ENCODE measurements at regions not wholly inside any gene's neighbourhood (a gene's known extent, or its start where the extent isn't known, plus 50 kb on each side); places are given as distances from the start of the nearest gene placed in this dataset.

DNA sequence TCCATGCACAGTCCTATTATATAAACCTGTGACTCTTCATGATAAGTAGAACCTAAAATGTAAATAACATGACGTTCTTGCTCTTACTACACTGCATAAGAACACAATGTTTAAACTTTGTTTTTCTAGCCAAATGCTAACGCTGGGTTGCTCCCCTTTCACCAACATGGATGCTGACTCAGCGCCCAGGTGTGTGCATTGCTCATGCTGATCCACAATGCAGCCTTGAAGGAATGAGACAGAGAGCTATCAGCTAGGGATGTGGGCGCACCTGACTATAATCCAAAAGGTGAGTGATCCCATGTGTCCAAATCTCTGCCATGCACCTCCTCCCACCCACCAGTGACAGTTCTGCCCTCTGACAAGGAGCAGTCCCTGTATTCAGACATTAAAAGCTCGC is 235.0 kb downstream of the IRS1 start:
- no peak overlapping the region for H3K4me3 ChIP-seq (ENCODE audit: low read length)
- no peaks in the 10 kb centered on the region for H3K36me3 ChIP-seq (ENCODE audit: control insufficient read depth, low read depth, low read length)
- no peak overlapping the region for H3K27ac ChIP-seq (ENCODE audit: low read length)
- no peaks in the 10 kb centered on the region for H3K27me3 ChIP-seq (ENCODE audit: control insufficient read depth, insufficient read depth, low read length)
- no peaks in the 10 kb centered on the region for H3K4me1 ChIP-seq (ENCODE audit: control insufficient read depth, low read depth, low read length)
- H3K9me3 ChIP-seq (ENCODE audit: control insufficient read depth, low read depth, low read length), result no peaks in the 10 kb centered on the region
- no peak overlapping the region for H3K9ac ChIP-seq (ENCODE audit: low read length)

- H3K27me3 ChIP-seq (ENCODE audit: control insufficient read depth, insufficient read depth, low read length), result no peaks in the 10 kb centered on the region
- no peaks in the 10 kb centered on the region for H3K4me1 ChIP-seq (ENCODE audit: control insufficient read depth, low read depth, low read length)
- H3K9me3 ChIP-seq (ENCODE audit: control insufficient read depth, low read depth, low read length), result no peaks in the 10 kb centered on the region
- H3K9ac ChIP-seq (ENCODE audit: low read length), result no peak overlapping the region
- H3K27ac ChIP-seq (ENCODE audit: low read length), result no peak overlapping the region
- no peak overlapping the region for H3K4me3 ChIP-seq (ENCODE audit: low read length)
- no peaks in the 10 kb centered on the region for H3K36me3 ChIP-seq (ENCODE audit: control insufficient read depth, low read depth, low read length)
These were observed 237.7 kb downstream of the IRS1 start for GRCh38 chr2:226561962-226562361.

- H3K27ac ChIP-seq (ENCODE audit: low read length), result no peak overlapping the region
- no peaks in the 10 kb centered on the region for H3K36me3 ChIP-seq (ENCODE audit: control insufficient read depth, low read depth, low read length)
- H3K9ac ChIP-seq (ENCODE audit: low read length), result no peak overlapping the region
- H3K4me1 ChIP-seq (ENCODE audit: control insufficient read depth, low read depth, low read length), result no peaks in the 10 kb centered on the region
- no peaks in the 10 kb centered on the region for H3K27me3 ChIP-seq (ENCODE audit: control insufficient read depth, insufficient read depth, low read length)
- H3K4me3 ChIP-seq (ENCODE audit: low read length), result no peak overlapping the region
- H3K9me3 ChIP-seq (ENCODE audit: control insufficient read depth, low read depth, low read length), result no peaks in the 10 kb centered on the region
These were observed 239.3 kb downstream of the IRS1 start for GRCh38 chr2:226560325-226560724.

DNA sequence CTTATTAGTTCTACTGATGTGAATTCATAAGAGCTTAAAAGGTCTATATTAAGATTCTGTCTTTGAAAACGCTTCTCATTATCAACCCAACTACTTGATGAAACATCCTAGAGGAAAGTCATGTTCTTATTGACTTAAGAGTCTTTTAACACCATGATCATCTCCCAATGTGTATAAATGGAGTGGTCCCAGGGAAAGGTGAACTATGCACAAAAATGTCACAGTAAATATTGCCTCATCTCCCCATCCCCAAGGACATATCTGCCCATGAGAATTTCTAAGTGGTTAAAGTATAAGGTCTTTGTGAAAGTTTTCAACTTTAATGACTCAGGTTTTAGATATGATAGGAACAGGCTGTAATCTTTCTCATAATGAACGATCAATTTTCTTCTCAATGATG is 240.1 kb downstream of the IRS1 start:
- no peak overlapping the region for H3K27ac ChIP-seq (ENCODE audit: low read length)
- H3K27me3 ChIP-seq (ENCODE audit: control insufficient read depth, insufficient read depth, low read length), result no peaks in the 10 kb centered on the region
- no peak overlapping the region for H3K9ac ChIP-seq (ENCODE audit: low read length)
- no peak overlapping the region for H3K4me3 ChIP-seq (ENCODE audit: low read length)
- no peaks in the 10 kb centered on the region for H3K9me3 ChIP-seq (ENCODE audit: control insufficient read depth, low read depth, low read length)
- H3K36me3 ChIP-seq (ENCODE audit: control insufficient read depth, low read depth, low read length), result no peaks in the 10 kb centered on the region
- no peaks in the 10 kb centered on the region for H3K4me1 ChIP-seq (ENCODE audit: control insufficient read depth, low read depth, low read length)

DNA sequence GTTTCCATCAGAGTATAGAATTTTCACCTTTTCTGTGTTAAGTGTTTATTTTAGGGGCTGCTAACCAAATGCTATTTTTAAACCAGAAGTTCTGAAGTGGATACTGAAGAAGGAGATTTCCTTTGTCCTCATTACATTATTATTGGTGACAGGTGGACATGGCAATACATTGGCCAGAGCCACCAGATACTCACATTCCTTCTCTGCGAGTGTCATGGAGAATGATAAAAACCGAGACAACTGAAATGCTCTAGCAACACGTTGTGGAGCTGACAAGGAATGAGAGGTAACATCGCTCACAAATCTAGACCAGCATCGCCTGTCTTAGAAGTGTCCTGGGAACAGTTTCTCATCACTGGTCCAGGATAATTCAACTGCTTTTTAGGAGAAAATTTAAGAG is 241.2 kb downstream of the IRS1 start:
- Histone ChIP-seq H3K9ac (ENCODE audit: low read length) (no peak overlapping the region), H3K27me3 (ENCODE audit: control insufficient read depth, insufficient read depth, low read length) (no peaks in the 10 kb centered on the region), H3K27ac (ENCODE audit: low read length) (no peak overlapping the region)

DNA sequence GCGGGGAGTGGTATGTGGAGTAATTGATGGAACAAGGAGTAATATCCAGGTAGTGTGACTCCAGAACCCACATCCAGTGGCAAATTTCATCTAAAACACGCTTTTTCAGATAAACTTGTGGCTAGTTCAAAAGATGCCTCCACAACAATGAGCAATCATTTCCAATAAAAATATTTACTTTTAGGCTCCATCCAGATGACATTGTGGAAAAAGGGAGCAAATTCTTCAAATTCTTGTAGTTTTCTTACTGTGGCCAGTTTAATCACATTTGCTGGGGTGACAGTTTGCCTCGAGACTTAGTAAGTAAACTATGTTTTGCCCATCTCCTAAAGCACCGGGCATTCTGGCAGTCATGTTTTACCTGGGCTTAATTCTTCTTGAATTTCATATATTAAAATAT is 243.6 kb downstream of the IRS1 start:
- Histone ChIP-seq H3K36me3 (ENCODE audit: control insufficient read depth, low read depth, low read length) (no peaks in the 10 kb centered on the region), H3K9ac (ENCODE audit: low read length) (no peak overlapping the region), H3K9me3 (ENCODE audit: control insufficient read depth, low read depth, low read length) (no peaks in the 10 kb centered on the region), H3K27ac (ENCODE audit: low read length) (no peak overlapping the region), H3K4me3 (ENCODE audit: low read length) (no peak overlapping the region), H3K4me1 (ENCODE audit: control insufficient read depth, low read depth, low read length) (peaks cover 3% of the 10 kb centered on the region), H3K27me3 (ENCODE audit: control insufficient read depth, insufficient read depth, low read length) (no peaks in the 10 kb centered on the region)

More for the DNA sequence above, 241.2 kb downstream of the IRS1 start:
- Histone ChIP-seq H3K4me1 (ENCODE audit: control insufficient read depth, low read depth, low read length) (peaks cover under 1% of the 10 kb centered on the region), H3K4me3 (ENCODE audit: low read length) (no peak overlapping the region), H3K9me3 (ENCODE audit: control insufficient read depth, low read depth, low read length) (no peaks in the 10 kb centered on the region), H3K36me3 (ENCODE audit: control insufficient read depth, low read depth, low read length) (no peaks in the 10 kb centered on the region)

- Histone ChIP-seq H3K36me3 (ENCODE audit: control insufficient read depth, low read depth, low read length) (no peaks in the 10 kb centered on the region), H3K27me3 (ENCODE audit: control insufficient read depth, insufficient read depth, low read length) (no peaks in the 10 kb centered on the region), H3K9me3 (ENCODE audit: control insufficient read depth, low read depth, low read length) (no peaks in the 10 kb centered on the region), H3K9ac (ENCODE audit: low read length) (no peak overlapping the region), H3K4me1 (ENCODE audit: control insufficient read depth, low read depth, low read length) (peaks cover 3% of the 10 kb centered on the region), H3K4me3 (ENCODE audit: low read length) (no peak overlapping the region), H3K27ac (ENCODE audit: low read length) (no peak overlapping the region)
These were observed 244.9 kb downstream of the IRS1 start for GRCh38 chr2:226554701-226555100.

GRCh38 chr2:226553333-226553732 is 246.3 kb downstream of the IRS1 start:
- H3K27ac ChIP-seq (ENCODE audit: low read length), result no peak overlapping the region
- no peaks in the 10 kb centered on the region for H3K36me3 ChIP-seq (ENCODE audit: control insufficient read depth, low read depth, low read length)
- no peak overlapping the region for H3K4me3 ChIP-seq (ENCODE audit: low read length)
- no peaks in the 10 kb centered on the region for H3K27me3 ChIP-seq (ENCODE audit: control insufficient read depth, insufficient read depth, low read length)
- peaks cover 3% of the 10 kb centered on the region for H3K4me1 ChIP-seq (ENCODE audit: control insufficient read depth, low read depth, low read length)
- no peak overlapping the region for H3K9ac ChIP-seq (ENCODE audit: low read length)
- no peaks in the 10 kb centered on the region for H3K9me3 ChIP-seq (ENCODE audit: control insufficient read depth, low read depth, low read length)

DNA sequence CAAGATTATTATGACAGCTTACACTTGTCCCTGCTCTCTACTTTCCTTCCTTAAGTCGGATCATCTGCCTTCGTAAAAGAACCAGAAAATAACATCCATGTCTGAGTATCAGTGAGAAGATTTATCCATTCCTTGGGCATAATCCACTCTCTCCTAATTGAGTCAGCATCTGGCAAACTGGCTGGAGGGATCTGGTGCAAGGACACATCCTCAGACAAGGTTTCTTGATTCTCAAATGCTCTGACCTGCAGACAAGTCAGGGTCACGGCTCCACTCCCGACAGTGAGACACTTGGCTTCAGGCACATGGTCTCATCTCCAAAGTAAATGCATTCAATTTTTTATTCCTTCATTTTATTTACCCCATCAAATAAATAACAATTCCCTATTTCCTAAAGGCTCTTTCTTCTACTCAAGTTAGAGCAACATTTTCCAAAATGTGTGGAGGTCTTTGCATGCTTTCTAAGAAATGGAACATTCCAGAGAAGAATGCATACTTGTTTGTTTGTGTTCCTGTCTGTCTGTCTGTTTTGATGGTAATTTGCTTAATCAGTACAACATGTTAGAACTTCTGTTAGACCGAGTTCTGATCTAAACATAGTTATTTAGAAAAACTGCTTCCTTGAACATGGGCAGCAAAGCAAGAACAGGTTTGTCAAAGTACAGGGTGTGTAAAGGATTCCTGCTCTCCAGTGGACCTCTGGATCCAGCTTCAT is 246.9 kb downstream of the IRS1 start:
- Histone ChIP-seq H3K9ac (ENCODE audit: low read length) (no peak overlapping the region), H3K27ac (ENCODE audit: low read length) (no peak overlapping the region), H3K27me3 (ENCODE audit: control insufficient read depth, insufficient read depth, low read length) (no peaks in the 10 kb centered on the region), H3K36me3 (ENCODE audit: control insufficient read depth, low read depth, low read length) (no peaks in the 10 kb centered on the region), H3K9me3 (ENCODE audit: control insufficient read depth, low read depth, low read length) (no peaks in the 10 kb centered on the region), H3K4me3 (ENCODE audit: low read length) (no peak overlapping the region), H3K4me1 (ENCODE audit: control insufficient read depth, low read depth, low read length) (peaks cover 3% of the 10 kb centered on the region)

- no peaks in the 10 kb centered on the region for H3K27me3 ChIP-seq (ENCODE audit: control insufficient read depth, insufficient read depth, low read length)
- peaks cover 3% of the 10 kb centered on the region for H3K4me1 ChIP-seq (ENCODE audit: control insufficient read depth, low read depth, low read length)
- H3K27ac ChIP-seq (ENCODE audit: low read length), result no peak overlapping the region
- no peaks in the 10 kb centered on the region for H3K36me3 ChIP-seq (ENCODE audit: control insufficient read depth, low read depth, low read length)
- no peak overlapping the region for H3K9ac ChIP-seq (ENCODE audit: low read length)
- H3K9me3 ChIP-seq (ENCODE audit: control insufficient read depth, low read depth, low read length), result no peaks in the 10 kb centered on the region
- H3K4me3 ChIP-seq (ENCODE audit: low read length), result no peak overlapping the region
These were observed 247.9 kb downstream of the IRS1 start for GRCh38 chr2:226551522-226552250.

DNA sequence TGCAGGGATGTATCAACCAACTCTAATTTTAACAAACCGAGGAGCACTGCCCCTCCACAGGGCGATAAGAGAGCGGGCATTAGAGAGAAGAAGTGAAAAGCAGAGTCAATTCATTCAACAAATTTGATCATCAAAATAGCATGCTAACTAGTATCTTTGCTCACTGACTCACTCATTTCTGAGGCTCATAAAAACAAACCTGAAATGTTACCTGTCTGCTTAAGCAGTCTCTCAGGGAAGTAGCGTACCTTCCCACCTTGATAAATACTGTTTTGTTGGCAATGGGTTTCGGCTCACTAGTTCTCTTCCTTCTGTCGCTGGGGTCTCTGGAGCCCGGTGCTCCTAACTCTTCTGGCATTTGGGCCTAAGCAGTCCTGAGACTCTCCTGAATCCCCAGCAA is 248.8 kb downstream of the IRS1 start:
- Histone ChIP-seq H3K36me3 (ENCODE audit: control insufficient read depth, low read depth, low read length) (no peaks in the 10 kb centered on the region), H3K4me3 (ENCODE audit: low read length) (no peak overlapping the region), H3K27ac (ENCODE audit: low read length) (no peak overlapping the region), H3K9me3 (ENCODE audit: control insufficient read depth, low read depth, low read length) (no peaks in the 10 kb centered on the region), H3K4me1 (ENCODE audit: control insufficient read depth, low read depth, low read length) (peaks cover 3% of the 10 kb centered on the region), H3K9ac (ENCODE audit: low read length) (no peak overlapping the region), H3K27me3 (ENCODE audit: control insufficient read depth, insufficient read depth, low read length) (no peaks in the 10 kb centered on the region)

DNA sequence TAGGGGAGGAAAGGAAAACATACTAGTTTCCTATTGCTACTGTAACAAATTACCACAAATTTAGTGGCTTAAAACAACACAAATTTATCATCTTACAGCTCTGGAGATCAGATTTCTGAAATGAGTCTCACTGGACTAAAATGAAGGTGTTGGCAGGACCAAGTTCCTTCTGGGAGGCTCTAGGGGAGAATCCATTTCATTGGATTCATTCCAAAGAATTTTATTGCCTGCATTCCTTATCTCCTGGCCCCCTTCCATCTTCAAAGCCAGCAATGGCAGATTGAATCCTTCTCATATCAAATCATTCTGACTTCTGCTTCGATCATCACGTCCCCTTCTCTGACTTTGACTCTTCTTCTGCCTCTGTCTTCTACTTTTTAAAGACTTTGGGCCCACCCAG is 250.9 kb downstream of the IRS1 start:
- H3K4me3 ChIP-seq (ENCODE audit: low read length), result no peak overlapping the region
- H3K4me1 ChIP-seq (ENCODE audit: control insufficient read depth, low read depth, low read length), result peaks cover 3% of the 10 kb centered on the region
- no peaks in the 10 kb centered on the region for H3K27me3 ChIP-seq (ENCODE audit: control insufficient read depth, insufficient read depth, low read length)
- no peaks in the 10 kb centered on the region for H3K9me3 ChIP-seq (ENCODE audit: control insufficient read depth, low read depth, low read length)
- H3K9ac ChIP-seq (ENCODE audit: low read length), result no peak overlapping the region
- no peak overlapping the region for H3K27ac ChIP-seq (ENCODE audit: low read length)
- no peaks in the 10 kb centered on the region for H3K36me3 ChIP-seq (ENCODE audit: control insufficient read depth, low read depth, low read length)
